ENCODE measurements at regions not wholly inside any gene's neighbourhood (a gene's known extent, or its start where the extent isn't known, plus 50 kb on each side); places are given as distances from the start of the nearest gene placed in this dataset.

GRCh38 chr5:106092455-106092854 lies 1578.3 kb downstream of the EFNA5 start:
- no peaks in the 10 kb centered on the region for H3K27me3 ChIP-seq
- H3K4me3 ChIP-seq: no peak overlapping the region
- TF ChIP-seq POLR2A (IDR thresholded peaks at IDR 0.05) (no peak), CTCF (IDR thresholded peaks at IDR 0.05 in 4 of 5, conservative IDR thresholded peaks at IDR 0.05 in 1 of 5) (no peak)
- in situ Hi-C loops (cut with MboI; ENCODE audit: low sequenced_read_pairs in 4 of 4): no loop called here
- no peaks in the 10 kb centered on the region for H3K9me3 ChIP-seq
- intact Hi-C loops (cut with DNase I; ENCODE audit: low total_unique reads): no loop called here
- ATAC-seq (no peak), DNase-seq (no peak)
- no peaks in the 10 kb centered on the region for H3K36me3 ChIP-seq
- H3K4me1 ChIP-seq: no peaks in the 10 kb centered on the region
- H3K27ac ChIP-seq: no peak overlapping the region

GRCh38 chr5:106089073-106089472 lies 1581.7 kb downstream of the EFNA5 start:
- Histone ChIP-seq H3K27ac (no peak overlapping the region), H3K27me3 (no peaks in the 10 kb centered on the region), H3K9me3 (no peaks in the 10 kb centered on the region), H3K4me1 (no peaks in the 10 kb centered on the region), H3K4me3 (no peak overlapping the region), H3K36me3 (no peaks in the 10 kb centered on the region)
- intact Hi-C loops (cut with DNase I; ENCODE audit: low total_unique reads): no loop called here
- ATAC-seq (no peak), DNase-seq (no peak)
- in situ Hi-C loops (cut with MboI; ENCODE audit: low sequenced_read_pairs in 4 of 4): no loop called here
- no peak for TF ChIP-seq CTCF (IDR thresholded peaks at IDR 0.05 in 4 of 5, conservative IDR thresholded peaks at IDR 0.05 in 1 of 5)
- no peak for TF ChIP-seq POLR2A (IDR thresholded peaks at IDR 0.05)

GRCh38 chr5:106088462-106088861 lies 1582.3 kb downstream of the EFNA5 start:
- no peaks in the 10 kb centered on the region for H3K27me3 ChIP-seq
- DNase-seq (no peak), ATAC-seq (no peak)
- no peaks in the 10 kb centered on the region for H3K36me3 ChIP-seq
- no peaks in the 10 kb centered on the region for H3K9me3 ChIP-seq
- in situ Hi-C loops (cut with MboI; ENCODE audit: low sequenced_read_pairs in 4 of 4): no loop called here
- TF ChIP-seq CTCF (IDR thresholded peaks at IDR 0.05 in 4 of 5, conservative IDR thresholded peaks at IDR 0.05 in 1 of 5) (no peak), POLR2A (IDR thresholded peaks at IDR 0.05) (no peak)
- H3K27ac ChIP-seq: no peak overlapping the region
- no peak overlapping the region for H3K4me3 ChIP-seq
- intact Hi-C loops (cut with DNase I; ENCODE audit: low total_unique reads): no loop called here
- H3K4me1 ChIP-seq: no peaks in the 10 kb centered on the region

GRCh38 chr5:106086352-106086751 lies 1584.4 kb downstream of the EFNA5 start:
- in situ Hi-C loops (cut with MboI; ENCODE audit: low sequenced_read_pairs in 4 of 4): no loop called here
- H3K9me3 ChIP-seq: no peaks in the 10 kb centered on the region
- no peak overlapping the region for H3K4me3 ChIP-seq
- no peak overlapping the region for H3K27ac ChIP-seq
- no peaks in the 10 kb centered on the region for H3K4me1 ChIP-seq
- intact Hi-C loops (cut with DNase I; ENCODE audit: low total_unique reads): no loop called here
- no peak for TF ChIP-seq CTCF (IDR thresholded peaks at IDR 0.05 in 4 of 5, conservative IDR thresholded peaks at IDR 0.05 in 1 of 5)
- no peak for TF ChIP-seq POLR2A (IDR thresholded peaks at IDR 0.05)
- DNase-seq (no peak), ATAC-seq (no peak)
- no peaks in the 10 kb centered on the region for H3K27me3 ChIP-seq
- no peaks in the 10 kb centered on the region for H3K36me3 ChIP-seq

GRCh38 chr5:106085556-106085955 lies 1585.2 kb downstream of the EFNA5 start:
- no peaks in the 10 kb centered on the region for H3K36me3 ChIP-seq
- no peaks in the 10 kb centered on the region for H3K4me1 ChIP-seq
- ATAC-seq: no peak
- no peak overlapping the region for H3K27ac ChIP-seq
- no peak overlapping the region for H3K4me3 ChIP-seq
- in situ Hi-C loops (cut with MboI; ENCODE audit: low sequenced_read_pairs in 4 of 4) (no loop called here), intact Hi-C loops (cut with DNase I; ENCODE audit: low total_unique reads) (no loop called here)
- H3K9me3 ChIP-seq: no peaks in the 10 kb centered on the region
- no peaks in the 10 kb centered on the region for H3K27me3 ChIP-seq
- DNase-seq: no peak
- TF ChIP-seq POLR2A (IDR thresholded peaks at IDR 0.05) (no peak), CTCF (IDR thresholded peaks at IDR 0.05 in 4 of 5, conservative IDR thresholded peaks at IDR 0.05 in 1 of 5) (no peak)
